ENCODE measurements at regions not wholly inside any gene's neighbourhood (a gene's known extent, or its start where the extent isn't known, plus 50 kb on each side); places are given as distances from the start of the nearest gene placed in this dataset.

DNA sequence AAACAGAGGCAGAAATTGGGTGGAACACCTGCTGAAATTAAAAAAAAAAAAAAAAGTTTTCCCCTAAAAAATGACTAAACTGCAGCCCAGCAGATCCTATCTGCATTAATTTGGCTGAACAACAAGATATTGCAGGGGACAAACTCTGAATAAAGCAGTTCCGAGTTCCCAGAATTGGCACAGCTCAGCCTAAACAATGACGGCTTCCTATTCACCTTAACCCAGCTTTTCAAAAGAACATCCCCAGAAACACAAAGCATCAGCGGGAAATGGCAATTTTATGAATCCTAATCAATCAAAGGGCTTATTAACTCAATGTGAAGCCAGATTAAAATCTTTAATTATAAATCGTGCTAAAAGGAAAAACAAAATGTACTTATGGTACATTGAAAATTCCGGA lies 497.8 kb upstream of the ZFHX3 start:
- H3K79me2 ChIP-seq (ENCODE audit: insufficient read depth, low read length): no peaks in the 10 kb centered on the region
- no peak overlapping the region for H3K4me3 ChIP-seq (replicated peaks in 1 of 2; ENCODE audit: low read depth in 1 of 2, low read length in 2 of 2)
- H3K9me3 ChIP-seq (ENCODE audit: control insufficient read depth in 1 of 2, insufficient read depth in 1 of 2, low read depth in 1 of 2, low read length in 2 of 2): no peaks in the 10 kb centered on the region
- ChIA-PET POLR2A (no interaction called here), CTCF (interaction anchor here (0.6 kb wide), 1 partner anchor 411 kb away, joined by 3 read pairs; no protein-coding TSS in a partner anchor), RAD21 (ENCODE audit: low non-redundant PET in 1 of 2, low total read pairs in 2 of 2, uncharacterized antibody in 2 of 2, unreplicated experiment in 2 of 2) (no interaction called here)
- H2AFZ ChIP-seq (ENCODE audit: low read depth, low read length, poor library complexity, severe bottlenecking): no peak overlapping the region
- no peak overlapping the region for H3K27ac ChIP-seq (ENCODE audit: low read depth, low read length)
- no peaks in the 10 kb centered on the region for H3K9me2 ChIP-seq (ENCODE audit: insufficient read depth)
- TF ChIP-seq POLR2AphosphoS5 (IDR thresholded peaks at IDR 0.05; ENCODE audit: low read depth, low read length): no peak
- no peak for TF ChIP-seq YY1 (IDR thresholded peaks at IDR 0.05; ENCODE audit: extremely low read depth, insufficient replicate concordance, low read depth, low read length)
- no peak for TF ChIP-seq ZNF274 (IDR thresholded peaks at IDR 0.05; ENCODE audit: low read depth, low read length)
- TF ChIP-seq CTCF (IDR thresholded peaks at IDR 0.05 in 2 of 3, conservative IDR thresholded peaks at IDR 0.05 in 1 of 3; ENCODE audit: borderline replicate concordance in 1 of 3, insufficient read depth in 1 of 3, low read depth in 2 of 3, low read length in 2 of 3): no peak
- no peak for ATAC-seq
- intact Hi-C loops (cut with micrococcal nuclease): no loop called here
- H3K27me3 ChIP-seq (ENCODE audit: insufficient read depth, low read length): peaks cover 67% of the 10 kb centered on the region
- no peak for DNase-seq (ENCODE audit: low read depth, low spot score)
- no peak overlapping the region for H3K4me2 ChIP-seq (ENCODE audit: low read length)
- no peaks in the 10 kb centered on the region; the same call in 1 of the 2 replicates for H4K20me1 ChIP-seq (ENCODE audit: insufficient read depth)
- no peak overlapping the region for H3K9ac ChIP-seq (ENCODE audit: low read length)
- no peaks in the 10 kb centered on the region for H3K4me1 ChIP-seq (ENCODE audit: control insufficient read depth in 1 of 2, insufficient read depth in 2 of 2, low read length in 2 of 2)
- H3K36me3 ChIP-seq (ENCODE audit: control insufficient read depth in 1 of 2, insufficient read depth in 2 of 2, low read length in 2 of 2): no peaks in the 10 kb centered on the region
- BruUV-seq (replicated peaks): no TSS peak

- H3K27me3 ChIP-seq (ENCODE audit: insufficient read depth, low read length): peaks cover 64% of the 10 kb centered on the region
- TF ChIP-seq CEBPB (IDR thresholded peaks at IDR 0.05; ENCODE audit: low read depth) (no peak), RAD21 (IDR thresholded peaks at IDR 0.05; ENCODE audit: low read depth) (no peak), POLR2AphosphoS5 (IDR thresholded peaks at IDR 0.05; ENCODE audit: low read depth, low read length) (no peak), CBX3 (IDR thresholded peaks at IDR 0.05; ENCODE audit: low read depth) (no peak), TCF7L2 (IDR thresholded peaks at IDR 0.05; ENCODE audit: borderline replicate concordance, extremely low read depth, insufficient read depth, insufficient read length) (no peak), ATF3 (IDR thresholded peaks at IDR 0.05) (no peak), CTCF (IDR thresholded peaks at IDR 0.05 in 2 of 3, conservative IDR thresholded peaks at IDR 0.05 in 1 of 3; ENCODE audit: borderline replicate concordance in 1 of 3, insufficient read depth in 1 of 3, low read depth in 2 of 3, low read length in 2 of 3) (no peak), MAX (IDR thresholded peaks at IDR 0.05) (no peak), FOSL1 (IDR thresholded peaks at IDR 0.05; ENCODE audit: low read depth) (no peak), EZH2 (IDR thresholded peaks at IDR 0.05) (no peak), SP1 (IDR thresholded peaks at IDR 0.05; ENCODE audit: low read depth) (no peak)
Measured at GRCh38 chr16:73545290-73545689, 497.4 kb upstream of the ZFHX3 start.

More at GRCh38 chr16:73545290-73545689, 497.4 kb upstream of the ZFHX3 start:
- no peaks in the 10 kb centered on the region for H3K9me3 ChIP-seq (ENCODE audit: control insufficient read depth in 1 of 2, insufficient read depth in 1 of 2, low read depth in 1 of 2, low read length in 2 of 2)
- no peak overlapping the region for H3K4me2 ChIP-seq (ENCODE audit: low read length)
- no TSS peak for BruUV-seq (replicated peaks)
- no peak overlapping the region for H3K4me3 ChIP-seq (replicated peaks in 1 of 2; ENCODE audit: low read depth in 1 of 2, low read length in 2 of 2)
- H3K36me3 ChIP-seq (ENCODE audit: control insufficient read depth in 1 of 2, insufficient read depth in 2 of 2, low read length in 2 of 2): no peaks in the 10 kb centered on the region
- H4K20me1 ChIP-seq (ENCODE audit: insufficient read depth): no peaks in the 10 kb centered on the region; the same call in 1 of the 2 replicates
- CTCF ChIA-PET: no interaction called here
- H3K79me2 ChIP-seq (ENCODE audit: insufficient read depth, low read length): no peaks in the 10 kb centered on the region
- ATAC-seq (no peak), DNase-seq (ENCODE audit: low read depth, low spot score) (no peak)
- no peaks in the 10 kb centered on the region for H3K4me1 ChIP-seq (ENCODE audit: control insufficient read depth in 1 of 2, insufficient read depth in 2 of 2, low read length in 2 of 2)
- no peak overlapping the region for H3K9ac ChIP-seq (ENCODE audit: low read length)
- no peak overlapping the region for H2AFZ ChIP-seq (ENCODE audit: low read depth, low read length, poor library complexity, severe bottlenecking)
- POLR2A ChIA-PET: no interaction called here
- no peak overlapping the region for H3K27ac ChIP-seq (ENCODE audit: low read depth, low read length)
- RAD21 ChIA-PET (ENCODE audit: low non-redundant PET in 1 of 2, low total read pairs in 2 of 2, uncharacterized antibody in 2 of 2, unreplicated experiment in 2 of 2): no interaction called here
- H3K9me2 ChIP-seq (ENCODE audit: insufficient read depth): no peaks in the 10 kb centered on the region
- intact Hi-C loops (cut with micrococcal nuclease): no loop called here
